Esophagus squamous epithelium (tissue), 4 donors: ENCODE measurements at regions not wholly inside any gene's neighbourhood (a gene's known extent, or its start where the extent isn't known, plus 50 kb on each side); places are given as distances from the start of the nearest gene placed in this dataset.

Experiments used
- POLR2A ChIP-seq, 4 donors: fragments of 450-650 bp; IDR thresholded peaks; one replicate each; pipeline ENCODE4 v1.6.1; 2017; ENCODE audit warnings: antibody characterized with exemption in 4 of 4, mild to moderate bottlenecking in 4 of 4, moderate library complexity in 3 of 4
- TF ChIP-seq, protein P1 (sequence below), 6 experiments: fragments of 450-650 bp in 4 of 6; fragments of 200-600 bp in 2 of 6; sonication (generic) in 2 of 6; IDR thresholded peaks; one replicate each; pipeline ENCODE4 v1.5.1; 2016 to 2019; ENCODE audit warnings: antibody characterized with exemption in 6 of 6, mild to moderate bottlenecking in 4 of 6, moderate library complexity in 4 of 6

DNA sequence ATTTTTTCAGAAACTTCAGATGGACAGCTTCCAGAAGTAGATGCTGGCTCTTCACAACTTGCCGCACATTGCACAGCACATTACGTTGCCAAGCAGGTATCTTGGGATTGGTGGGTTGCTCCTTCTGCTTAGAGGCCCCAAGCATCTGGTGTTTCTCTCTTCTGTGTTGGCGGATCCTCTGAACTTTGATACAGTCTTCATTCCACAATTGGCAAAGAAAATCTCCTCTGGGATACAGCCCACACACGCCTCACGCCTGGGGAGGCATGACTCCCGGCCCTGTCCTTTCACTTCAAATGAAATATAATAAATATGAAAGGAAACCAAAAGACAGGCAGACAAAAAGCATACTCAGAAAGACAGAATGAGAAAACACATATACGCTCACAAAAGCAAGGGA is 72.3 kb upstream of the PPP2R5A start:
- TF ChIP-seq, protein P1, sequence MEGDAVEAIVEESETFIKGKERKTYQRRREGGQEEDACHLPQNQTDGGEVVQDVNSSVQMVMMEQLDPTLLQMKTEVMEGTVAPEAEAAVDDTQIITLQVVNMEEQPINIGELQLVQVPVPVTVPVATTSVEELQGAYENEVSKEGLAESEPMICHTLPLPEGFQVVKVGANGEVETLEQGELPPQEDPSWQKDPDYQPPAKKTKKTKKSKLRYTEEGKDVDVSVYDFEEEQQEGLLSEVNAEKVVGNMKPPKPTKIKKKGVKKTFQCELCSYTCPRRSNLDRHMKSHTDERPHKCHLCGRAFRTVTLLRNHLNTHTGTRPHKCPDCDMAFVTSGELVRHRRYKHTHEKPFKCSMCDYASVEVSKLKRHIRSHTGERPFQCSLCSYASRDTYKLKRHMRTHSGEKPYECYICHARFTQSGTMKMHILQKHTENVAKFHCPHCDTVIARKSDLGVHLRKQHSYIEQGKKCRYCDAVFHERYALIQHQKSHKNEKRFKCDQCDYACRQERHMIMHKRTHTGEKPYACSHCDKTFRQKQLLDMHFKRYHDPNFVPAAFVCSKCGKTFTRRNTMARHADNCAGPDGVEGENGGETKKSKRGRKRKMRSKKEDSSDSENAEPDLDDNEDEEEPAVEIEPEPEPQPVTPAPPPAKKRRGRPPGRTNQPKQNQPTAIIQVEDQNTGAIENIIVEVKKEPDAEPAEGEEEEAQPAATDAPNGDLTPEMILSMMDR (IDR thresholded peaks at IDR 0.05): no peak
- no peak for TF ChIP-seq POLR2A (IDR thresholded peaks at IDR 0.05)
